SHP77 (cell line): ENCODE measurements at regions not wholly inside any gene's neighbourhood (a gene's known extent, or its start where the extent isn't known, plus 50 kb on each side); places are given as distances from the start of the nearest gene placed in this dataset.

Experiments used
- DNase-seq, 2 experiments: peaks; one replicate each; lab custom pipeline; 2025; lab: John Stamatoyannopoulos, UW

GRCh38 chr3:83738202-83738601 lies 1220.6 kb upstream of the CADM2 start:
- no peak for DNase-seq

DNA sequence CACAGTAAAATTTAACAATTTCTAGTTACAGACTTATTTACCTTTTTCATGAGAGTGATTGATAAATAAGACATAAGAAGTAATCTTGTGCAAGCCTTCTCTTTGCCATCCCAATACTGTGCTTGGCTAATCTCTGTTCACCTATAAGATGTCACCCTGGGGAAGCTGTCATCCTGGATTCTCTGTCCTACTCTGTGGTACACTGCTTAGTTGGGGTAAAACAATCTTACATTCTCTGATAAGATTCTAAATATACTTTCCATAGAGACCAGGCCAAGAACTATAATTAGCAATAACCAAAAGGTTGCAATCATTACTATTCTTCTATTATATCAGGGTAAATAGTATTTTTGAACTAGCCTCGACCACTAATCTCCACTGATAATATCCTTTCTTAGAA lies 1218.3 kb upstream of the CADM2 start:
- DNase-seq: no peak

- no peak for DNase-seq
These were observed 1192.8 kb upstream of the CADM2 start for GRCh38 chr3:83765956-83766355.

- DNase-seq: no peak
These were observed 1188.8 kb upstream of the CADM2 start for GRCh38 chr3:83769791-83770663.

GRCh38 chr3:83770664-83771402 lies 1188.0 kb upstream of the CADM2 start:
- DNase-seq: no peak

DNA sequence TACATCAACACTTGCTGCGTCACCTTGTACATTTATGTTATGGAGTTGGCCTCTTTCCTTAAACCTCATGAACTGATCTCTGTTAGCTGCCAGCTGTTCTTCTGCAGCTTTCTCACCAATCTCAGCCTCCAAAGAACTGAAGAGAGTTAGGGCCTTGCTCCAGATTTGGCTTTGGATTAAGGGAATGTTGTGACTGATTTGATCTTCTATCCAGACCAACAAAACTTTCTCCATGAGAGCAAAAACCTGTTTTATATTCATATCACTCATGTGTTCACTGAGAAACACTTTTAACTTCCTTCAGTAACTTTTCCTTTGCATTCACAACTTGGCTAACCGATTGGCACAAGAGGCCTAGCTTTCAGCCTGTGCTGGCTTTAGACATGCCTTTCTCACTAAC lies 1156.0 kb upstream of the CADM2 start:
- no peak for DNase-seq

DNA sequence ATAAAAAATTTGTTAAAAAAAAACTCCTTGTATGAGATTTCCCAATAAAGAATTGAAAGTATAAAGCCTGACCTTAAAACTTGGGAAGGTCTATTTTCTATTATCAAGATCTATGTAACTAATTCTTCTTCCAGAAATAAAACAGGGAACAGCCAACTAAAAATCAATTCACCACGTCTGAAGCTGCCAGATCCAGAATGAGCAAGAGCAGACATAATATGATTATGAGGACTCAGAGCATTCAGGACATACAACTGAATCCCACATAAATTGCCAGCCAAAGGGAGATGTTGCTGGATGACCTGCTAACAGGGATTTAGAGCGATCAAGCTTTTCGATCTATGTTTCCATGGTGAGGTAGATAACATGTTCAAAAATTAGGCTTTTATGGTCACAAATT lies 1151.3 kb upstream of the CADM2 start:
- no peak for DNase-seq

DNA sequence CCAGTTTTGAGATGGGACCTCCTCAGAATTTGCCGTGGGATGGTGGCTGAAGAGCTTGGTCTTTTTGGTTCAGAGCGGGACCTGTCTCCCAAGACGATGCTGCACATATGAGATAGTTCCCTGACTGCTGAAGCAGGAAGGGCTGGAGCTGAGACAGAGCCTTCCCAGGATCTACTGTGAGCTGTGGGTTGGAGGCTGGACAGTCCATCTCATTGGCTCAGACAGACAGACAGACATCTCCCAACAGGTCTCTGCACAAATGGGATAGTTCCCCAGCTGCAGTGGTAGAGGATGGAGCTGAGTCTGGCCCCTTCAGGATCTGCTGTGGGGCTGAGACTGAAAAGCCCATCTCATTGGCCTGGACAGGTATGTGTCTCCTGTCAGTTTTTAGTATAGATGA lies 1145.6 kb upstream of the CADM2 start:
- DNase-seq: no peak

- DNase-seq: no peak
These were observed 1142.1 kb upstream of the CADM2 start for GRCh38 chr3:83816653-83817052.

DNA sequence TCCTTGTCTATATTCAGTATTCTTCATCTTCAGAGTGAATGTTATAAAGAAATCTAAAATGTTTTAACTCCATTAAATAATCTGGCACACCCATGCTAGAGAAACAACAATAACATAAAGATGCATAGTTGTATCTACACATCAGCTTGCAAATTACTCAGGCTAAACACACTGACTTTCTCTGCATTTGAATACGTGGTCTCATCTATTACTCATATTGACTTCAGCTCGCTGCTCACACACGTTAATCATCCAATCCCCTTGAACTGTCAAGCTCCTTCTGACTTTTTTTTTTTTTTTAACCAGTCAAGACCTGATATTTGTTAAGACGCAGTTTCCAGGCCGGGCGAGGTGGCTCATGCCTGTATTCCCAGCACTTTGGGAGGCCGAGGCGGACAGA lies 1137.3 kb upstream of the CADM2 start:
- DNase-seq: no peak

GRCh38 chr3:83823095-83823494 lies 1135.7 kb upstream of the CADM2 start:
- DNase-seq: no peak

DNA sequence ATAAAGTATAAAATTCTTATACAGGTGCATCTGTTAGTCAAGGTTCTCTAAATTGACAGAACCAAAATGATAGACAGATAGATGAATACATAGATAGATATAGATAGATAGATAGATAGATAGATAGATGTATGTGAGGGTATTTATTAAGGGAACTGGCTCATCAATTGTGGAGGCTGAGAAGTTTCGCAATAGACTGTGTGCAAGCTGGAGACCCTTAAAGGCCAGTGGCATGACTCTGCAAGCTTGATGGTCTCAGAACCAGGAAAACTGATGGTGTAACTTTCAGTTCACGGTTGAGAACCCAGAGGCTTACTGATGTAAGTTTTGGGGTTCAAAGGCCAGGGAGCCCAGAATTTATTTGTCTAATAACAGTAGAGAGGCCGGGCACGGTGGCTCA lies 1123.7 kb upstream of the CADM2 start:
- DNase-seq: no peak

DNA sequence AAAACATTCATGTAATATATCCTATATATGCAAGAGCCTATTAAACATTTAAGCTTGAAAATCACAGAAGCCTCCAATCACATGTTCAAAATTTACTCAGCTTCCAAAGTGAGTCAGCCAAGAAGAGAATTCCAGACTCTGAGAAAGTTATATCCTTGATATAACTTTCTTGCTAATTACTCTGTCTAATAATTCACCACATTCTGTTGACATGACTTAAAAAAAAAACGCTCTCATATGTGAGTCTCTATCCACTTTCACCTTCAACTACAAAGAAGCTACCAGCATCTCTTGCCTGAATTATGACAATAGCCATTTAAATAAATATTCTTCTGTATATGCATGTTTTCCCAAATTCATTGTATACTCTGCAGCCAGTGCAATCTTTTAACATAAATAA lies 1116.3 kb upstream of the CADM2 start:
- DNase-seq: no peak

- no peak for DNase-seq
These were observed 1115.1 kb upstream of the CADM2 start for GRCh38 chr3:83843716-83844115.

DNA sequence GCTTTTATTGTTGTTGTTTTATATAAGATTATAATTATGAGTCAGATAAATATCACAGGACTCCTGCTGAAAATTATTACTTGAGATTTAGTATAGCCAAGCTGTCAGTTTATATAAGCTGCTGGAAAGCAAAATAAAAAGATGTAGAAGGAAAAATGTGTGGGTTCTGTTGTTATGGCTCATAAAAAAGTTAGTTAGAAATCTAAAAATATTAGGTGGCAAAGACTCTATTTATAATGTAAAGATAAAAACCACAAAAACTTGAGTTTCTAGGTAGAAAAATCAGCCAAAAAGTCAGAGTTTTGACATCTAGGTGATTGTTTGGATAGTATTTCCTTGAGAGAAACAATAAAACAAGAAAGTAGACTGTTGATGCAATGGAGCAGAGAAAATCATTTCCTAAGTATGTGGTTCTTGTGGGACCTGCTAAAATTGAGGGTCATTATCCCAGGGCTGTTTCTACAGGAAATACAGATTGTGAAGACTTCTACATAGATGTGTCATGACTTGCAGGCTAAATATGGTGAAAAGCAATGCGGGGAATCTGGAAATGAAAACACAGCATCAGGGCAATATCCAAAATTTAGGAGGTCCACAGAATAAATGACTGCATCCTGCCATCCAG lies 1109.6 kb upstream of the CADM2 start:
- DNase-seq: no peak

DNA sequence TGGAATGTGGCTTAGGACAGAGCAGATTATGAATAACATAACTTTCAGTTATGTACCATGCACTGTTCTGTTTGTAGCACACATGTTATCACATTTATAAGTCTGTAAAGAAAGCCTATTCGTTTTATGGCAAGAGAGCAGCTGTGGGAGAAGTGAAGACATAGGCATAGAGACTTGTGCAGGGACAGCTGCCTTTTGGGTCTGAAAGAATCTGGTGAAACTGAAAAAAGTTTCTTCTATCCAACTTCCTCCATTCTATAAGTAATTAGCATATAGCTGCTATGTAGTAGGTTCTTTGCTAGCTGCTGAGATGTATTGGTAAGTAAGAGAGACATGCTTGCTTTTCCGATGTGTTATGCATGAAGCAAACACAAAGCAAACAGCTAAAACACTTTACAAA lies 1095.4 kb upstream of the CADM2 start:
- no peak for DNase-seq

DNA sequence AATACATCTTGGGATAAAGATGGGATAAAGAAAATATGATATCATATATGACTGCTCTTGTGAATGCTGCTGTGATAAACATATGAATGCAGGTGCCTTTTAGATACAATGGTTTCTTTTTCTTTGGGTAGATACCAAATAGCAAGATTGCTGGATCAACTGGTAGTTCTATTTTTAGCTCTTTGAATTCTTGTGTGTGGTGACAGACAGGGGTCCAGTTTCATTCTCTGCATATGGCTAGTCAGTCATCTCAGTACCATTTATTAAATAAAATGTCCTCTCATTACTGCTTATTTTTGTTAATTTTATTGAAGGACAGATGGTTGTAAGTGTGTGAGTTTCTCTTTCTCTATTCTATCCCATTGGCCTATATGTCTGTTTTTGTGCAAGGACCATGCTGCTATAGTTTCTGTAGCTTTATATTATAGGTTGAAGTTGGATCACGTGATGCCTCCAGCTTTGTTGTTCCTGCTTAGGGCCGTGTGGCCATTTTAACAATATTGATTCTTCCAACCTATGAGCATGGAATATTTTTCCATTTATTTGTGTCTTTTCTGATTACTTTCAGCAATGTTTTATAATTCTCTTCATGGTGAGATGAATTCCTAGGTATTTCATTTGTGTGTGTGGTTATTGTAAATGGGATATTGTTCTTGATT lies 1089.8 kb upstream of the CADM2 start:
- DNase-seq: no peak

GRCh38 chr3:83873550-83873949 lies 1085.2 kb upstream of the CADM2 start:
- no peak for DNase-seq

- DNase-seq: no peak
These were observed 1080.9 kb upstream of the CADM2 start for GRCh38 chr3:83877910-83878309.

DNA sequence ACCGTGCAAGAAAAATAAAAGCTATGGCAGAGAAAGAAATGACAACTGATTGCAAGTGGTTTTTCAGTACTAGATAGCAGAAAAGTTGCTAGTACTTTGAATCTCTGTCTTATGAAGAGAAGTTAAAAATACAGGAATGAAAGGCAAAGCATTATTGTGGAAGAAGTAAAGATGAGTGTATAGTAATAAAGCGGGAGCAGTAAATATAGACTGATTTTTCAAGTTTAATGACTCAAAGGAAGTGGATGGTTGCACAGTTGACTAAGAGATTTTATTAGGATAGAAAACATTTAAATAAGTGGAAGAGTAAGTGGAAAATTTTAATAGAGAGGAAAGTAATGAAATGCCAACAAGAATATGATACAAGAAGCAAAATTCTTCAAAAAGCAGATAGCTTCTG lies 1076.1 kb upstream of the CADM2 start:
- DNase-seq: no peak

DNA sequence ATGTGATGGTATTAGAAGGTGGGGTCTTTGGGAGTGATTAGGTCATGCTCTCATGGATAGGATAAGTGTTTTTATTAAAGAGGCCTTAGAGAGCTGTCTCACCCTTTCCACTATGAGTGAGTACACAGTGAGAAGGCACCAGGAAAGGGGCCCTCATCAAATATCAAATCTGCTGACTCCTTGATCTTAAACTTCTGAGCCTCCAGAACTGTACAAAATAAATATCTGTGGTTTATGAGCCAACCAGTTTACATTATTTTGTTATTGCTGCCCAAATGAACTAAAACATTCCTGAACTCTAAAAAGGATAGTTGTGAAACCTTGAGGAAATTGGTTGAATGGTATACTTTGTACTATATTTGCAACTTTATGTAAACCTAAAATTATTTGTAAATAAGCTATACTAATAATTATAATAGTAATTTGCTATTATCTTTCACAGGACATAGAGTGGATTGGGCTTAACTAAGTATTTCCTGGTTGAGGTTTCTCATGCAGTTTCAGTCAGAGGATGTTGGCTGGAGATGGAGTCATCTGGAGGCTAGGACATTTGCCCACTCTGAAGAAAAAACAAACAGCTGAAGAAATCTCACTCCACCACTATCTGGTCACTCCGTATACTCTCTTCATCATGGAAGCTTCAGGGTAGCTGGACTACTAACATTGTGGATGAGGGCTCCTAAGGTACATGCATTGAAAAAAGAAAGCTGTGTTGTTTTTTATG lies 1068.6 kb upstream of the CADM2 start:
- DNase-seq: no peak

- DNase-seq: no peak
These were observed 1068.0 kb upstream of the CADM2 start for GRCh38 chr3:83890763-83891135.
